Progenitor cell of endocrine pancreas (in vitro differentiated cells): ENCODE measurements at regions not wholly inside any gene's neighbourhood (a gene's known extent, or its start where the extent isn't known, plus 50 kb on each side); places are given as distances from the start of the nearest gene placed in this dataset.

Experiments
- DNase-seq: peaks from one replicate; pipeline ENCODE4 v3.0.0; 2021; ENCODE audit warnings: low spot score; ENCODE audit not compliant: unreplicated experiment
- H3K27ac Mint-ChIP-seq: 2 replicates; pipeline ENCODE4 v1.8.0; 2021; ENCODE audit warnings: mild to moderate bottlenecking, moderate library complexity, mixed read lengths
- H3K27me3 Mint-ChIP-seq: 2 replicates; pipeline ENCODE4 v1.8.0; 2021; ENCODE audit warnings: mixed read lengths
- H3K36me3 Mint-ChIP-seq: 2 replicates; pipeline ENCODE4 v1.8.0; 2022; ENCODE audit warnings: mixed read lengths; ENCODE audit not compliant: insufficient read depth
- H3K4me1 Mint-ChIP-seq: 2 replicates; pipeline ENCODE4 v1.8.0; 2021; ENCODE audit warnings: low read depth, mixed read lengths
- H3K4me3 Mint-ChIP-seq: 2 replicates; pipeline ENCODE4 v1.8.0; 2021; ENCODE audit warnings: low read depth, mild to moderate bottlenecking, moderate library complexity, mixed read lengths
- H3K9me3 Mint-ChIP-seq: 2 replicates; pipeline ENCODE4 v1.8.0; 2021; ENCODE audit warnings: low read depth, mixed read lengths
- CTCF ChIP-seq: fragments of 200-600 bp; sonication (generic); IDR thresholded peaks from one replicate; pipeline ENCODE4 v1.5.0; 2021; ENCODE audit warnings: antibody characterized with exemption, mild to moderate bottlenecking; ENCODE audit not compliant: unreplicated experiment

DNA sequence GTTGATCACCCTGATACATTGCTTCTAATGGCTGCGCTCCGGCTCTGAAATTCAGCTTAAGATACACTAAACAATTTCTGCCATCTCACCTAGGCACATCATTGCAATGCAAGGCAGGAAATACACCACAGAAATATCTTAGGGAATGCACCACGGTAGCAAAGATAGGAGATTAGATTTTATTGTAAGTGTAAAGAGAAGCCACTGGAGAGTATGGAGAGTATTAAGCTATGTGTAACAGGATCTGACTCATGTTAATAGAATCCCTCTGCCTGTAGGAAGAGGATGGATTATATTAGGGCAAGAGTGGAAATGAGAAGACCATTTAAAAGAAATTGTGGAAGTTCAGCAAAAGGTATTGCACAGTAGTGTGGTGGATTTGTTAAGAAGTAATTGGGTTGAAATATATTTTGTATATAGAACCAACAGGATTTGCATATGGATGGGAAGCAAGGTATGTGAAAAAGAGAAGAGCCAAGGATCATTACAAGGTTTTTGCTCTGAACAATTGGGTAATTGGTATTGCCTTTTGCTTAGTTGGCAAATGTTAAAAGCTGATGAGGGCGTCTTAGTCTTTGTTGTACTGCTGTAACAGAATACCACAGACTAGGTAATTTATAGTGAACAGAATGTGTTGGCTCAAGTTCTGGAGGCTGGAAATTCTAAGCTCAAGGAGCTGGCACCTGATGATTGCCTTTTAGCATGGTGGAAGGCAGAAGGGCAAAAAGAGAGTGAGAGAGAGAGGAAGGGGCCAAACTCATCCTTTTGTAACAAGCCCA lies 636.1 kb downstream of the PSAT1 start:
- no peaks in the 10 kb centered on the region for H3K36me3 Mint-ChIP-seq
- H3K9me3 Mint-ChIP-seq, result no peaks in the 10 kb centered on the region
- no peaks in the 10 kb centered on the region for H3K4me1 Mint-ChIP-seq
- H3K27ac Mint-ChIP-seq, result no peak overlapping the region
- no peak for TF ChIP-seq CTCF
- DNase-seq, result no peak
- H3K27me3 Mint-ChIP-seq, result no peaks in the 10 kb centered on the region
- H3K4me3 Mint-ChIP-seq, result no peak overlapping the region

DNA sequence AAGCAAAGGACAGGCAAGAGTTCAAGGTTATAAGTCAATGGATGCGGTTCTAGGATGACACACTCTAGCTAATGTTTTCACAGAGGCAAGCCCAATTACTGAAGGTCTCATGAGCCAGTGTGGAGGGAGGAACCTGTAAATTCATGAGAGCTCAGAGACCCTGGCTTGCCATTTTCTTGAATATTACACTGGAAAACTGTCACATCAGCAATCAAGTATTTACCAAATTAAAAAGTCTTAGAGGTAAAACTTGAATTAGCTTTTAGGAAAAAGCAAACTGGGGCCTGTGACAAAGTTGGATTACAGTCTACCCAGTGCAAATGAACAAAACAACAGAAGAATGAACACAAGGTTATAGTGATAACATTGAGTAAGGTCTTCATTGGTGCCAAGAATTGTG lies 636.9 kb upstream of the TLE4 start:
- no peak overlapping the region for H3K4me3 Mint-ChIP-seq
- H3K27me3 Mint-ChIP-seq, result no peaks in the 10 kb centered on the region
- no peak for DNase-seq
- no peaks in the 10 kb centered on the region for H3K36me3 Mint-ChIP-seq
- H3K9me3 Mint-ChIP-seq, result no peaks in the 10 kb centered on the region
- TF ChIP-seq CTCF, result no peak
- H3K4me1 Mint-ChIP-seq, result no peaks in the 10 kb centered on the region
- H3K27ac Mint-ChIP-seq, result no peak overlapping the region

DNA sequence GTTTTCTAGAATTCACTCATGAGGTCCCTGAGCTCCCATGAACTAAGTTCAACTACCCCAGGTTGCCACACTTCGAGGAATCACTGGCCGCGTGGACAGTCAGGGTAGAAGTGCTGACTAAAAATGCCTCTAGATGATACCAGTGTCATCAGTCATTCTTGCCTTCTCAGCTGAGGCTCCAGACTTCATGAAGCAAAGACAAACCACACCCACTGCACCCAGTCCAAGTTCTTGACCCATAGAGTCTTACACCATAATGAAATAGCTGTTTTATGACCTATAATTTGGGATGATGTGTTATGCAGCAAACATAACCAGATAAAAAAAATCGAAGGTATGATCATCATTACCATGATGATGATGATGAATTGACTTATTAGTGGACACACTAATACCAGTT lies 632.9 kb upstream of the TLE4 start:
- no peak for TF ChIP-seq CTCF
- Mint-ChIP-seq H3K9me3 (no peaks in the 10 kb centered on the region), H3K27ac (no peak overlapping the region), H3K36me3 (no peaks in the 10 kb centered on the region), H3K4me1 (no peaks in the 10 kb centered on the region), H3K4me3 (no peak overlapping the region), H3K27me3 (peaks cover 3% of the 10 kb centered on the region)
- no peak for DNase-seq

DNA sequence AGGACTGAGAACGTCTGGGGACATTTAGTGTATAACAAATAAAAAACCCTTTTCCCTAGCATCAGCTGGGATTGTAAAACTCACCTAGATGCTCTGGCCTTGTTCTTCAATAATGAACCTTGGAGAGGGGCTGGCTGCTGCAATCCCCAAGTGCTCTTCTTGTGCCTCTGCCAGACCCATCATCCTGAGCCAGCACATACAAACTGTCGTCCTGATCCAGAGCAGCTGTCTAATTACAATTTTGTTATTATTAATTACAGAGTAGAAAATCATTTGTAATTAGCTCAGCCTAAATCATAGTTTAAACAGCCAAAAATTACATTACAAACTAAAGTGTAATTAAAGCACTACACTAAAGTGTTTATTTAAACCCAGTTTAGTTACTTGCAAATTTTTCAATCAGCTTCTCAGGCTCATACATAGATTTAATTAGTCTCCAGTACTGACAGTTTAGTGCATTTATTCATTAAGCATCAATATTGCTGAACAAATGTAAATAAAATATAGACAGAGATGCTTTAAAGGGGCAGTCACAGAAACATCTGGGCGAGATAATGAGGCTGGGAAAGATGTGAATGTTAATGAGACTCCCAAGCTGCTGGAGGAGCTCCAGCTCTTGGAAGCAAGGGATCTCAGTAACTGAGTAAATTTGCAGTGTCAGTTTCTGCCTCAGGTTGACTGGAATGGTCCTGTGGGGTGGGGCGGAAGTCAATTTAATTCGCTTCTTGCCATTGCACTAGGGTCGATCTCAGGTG lies 632.3 kb upstream of the TLE4 start:
- TF ChIP-seq CTCF, result no peak
- H3K9me3 Mint-ChIP-seq, result no peaks in the 10 kb centered on the region
- no peak overlapping the region for H3K4me3 Mint-ChIP-seq
- no peak overlapping the region for H3K27ac Mint-ChIP-seq
- H3K4me1 Mint-ChIP-seq, result no peaks in the 10 kb centered on the region
- peaks cover 3% of the 10 kb centered on the region for H3K27me3 Mint-ChIP-seq
- no peaks in the 10 kb centered on the region for H3K36me3 Mint-ChIP-seq
- no peak for DNase-seq

GRCh38 chr9:78940121-78940855 lies 631.5 kb upstream of the TLE4 start:
- Mint-ChIP-seq H3K4me1 (peaks cover 2% of the 10 kb centered on the region), H3K4me3 (no peak overlapping the region), H3K27ac (no peak overlapping the region), H3K27me3 (peaks cover 3% of the 10 kb centered on the region), H3K36me3 (no peaks in the 10 kb centered on the region), H3K9me3 (no peaks in the 10 kb centered on the region)
- DNase-seq, result no peak
- TF ChIP-seq CTCF, result no peak
